ENCODE measurements at regions not wholly inside any gene's neighbourhood (a gene's known extent, or its start where the extent isn't known, plus 50 kb on each side); places are given as distances from the start of the nearest gene placed in this dataset.

GRCh38 chr7:136079934-136080333 lies 102.8 kb upstream of the MTPN start:
- no peak for DNase-seq
- Mint-ChIP-seq H3K4me3 (ENCODE audit: unreplicated experiment) (no peak overlapping the region), H3K9me3 (ENCODE audit: unreplicated experiment) (no peaks in the 10 kb centered on the region), H3K36me3 (ENCODE audit: unreplicated experiment) (no peaks in the 10 kb centered on the region), H3K4me1 (ENCODE audit: low read depth, unreplicated experiment) (no peaks in the 10 kb centered on the region), H3K27me3 (ENCODE audit: unreplicated experiment) (no peaks in the 10 kb centered on the region), H3K27ac (ENCODE audit: unreplicated experiment) (no peak overlapping the region)
- no peak for TF ChIP-seq CTCF (IDR thresholded peaks at IDR 0.05; ENCODE audit: partially characterized antibody, unreplicated experiment)

- H3K36me3 Mint-ChIP-seq (ENCODE audit: unreplicated experiment): no peaks in the 10 kb centered on the region
- no peak for TF ChIP-seq CTCF (IDR thresholded peaks at IDR 0.05; ENCODE audit: partially characterized antibody, unreplicated experiment)
- DNase-seq: no peak
- no peak overlapping the region for H3K4me3 Mint-ChIP-seq (ENCODE audit: unreplicated experiment)
- no peaks in the 10 kb centered on the region for H3K27me3 Mint-ChIP-seq (ENCODE audit: unreplicated experiment)
- no peaks in the 10 kb centered on the region for H3K4me1 Mint-ChIP-seq (ENCODE audit: low read depth, unreplicated experiment)
- no peak overlapping the region for H3K27ac Mint-ChIP-seq (ENCODE audit: unreplicated experiment)
- H3K9me3 Mint-ChIP-seq (ENCODE audit: unreplicated experiment): no peaks in the 10 kb centered on the region
Observed at GRCh38 chr7:136079478-136079892, 102.3 kb upstream of the MTPN start.

- Mint-ChIP-seq H3K36me3 (ENCODE audit: unreplicated experiment) (no peaks in the 10 kb centered on the region), H3K27ac (ENCODE audit: unreplicated experiment) (no peak overlapping the region), H3K27me3 (ENCODE audit: unreplicated experiment) (no peaks in the 10 kb centered on the region), H3K4me3 (ENCODE audit: unreplicated experiment) (no peak overlapping the region), H3K4me1 (ENCODE audit: low read depth, unreplicated experiment) (no peaks in the 10 kb centered on the region), H3K9me3 (ENCODE audit: unreplicated experiment) (no peaks in the 10 kb centered on the region)
- DNase-seq: no peak
- no peak for TF ChIP-seq CTCF (IDR thresholded peaks at IDR 0.05; ENCODE audit: partially characterized antibody, unreplicated experiment)
Observed at GRCh38 chr7:136079066-136079465, 101.9 kb upstream of the MTPN start.

GRCh38 chr7:136078630-136079029 lies 101.5 kb upstream of the MTPN start:
- Mint-ChIP-seq H3K27me3 (ENCODE audit: unreplicated experiment) (no peaks in the 10 kb centered on the region), H3K9me3 (ENCODE audit: unreplicated experiment) (no peaks in the 10 kb centered on the region)

GRCh38 chr7:136076954-136077353 lies 99.8 kb upstream of the MTPN start:
- no peak for TF ChIP-seq CTCF (IDR thresholded peaks at IDR 0.05; ENCODE audit: partially characterized antibody, unreplicated experiment)
- DNase-seq: no peak
- H3K4me3 Mint-ChIP-seq (ENCODE audit: unreplicated experiment): no peak overlapping the region
- no peaks in the 10 kb centered on the region for H3K9me3 Mint-ChIP-seq (ENCODE audit: unreplicated experiment)
- H3K27ac Mint-ChIP-seq (ENCODE audit: unreplicated experiment): no peak overlapping the region
- no peaks in the 10 kb centered on the region for H3K36me3 Mint-ChIP-seq (ENCODE audit: unreplicated experiment)
- no peaks in the 10 kb centered on the region for H3K4me1 Mint-ChIP-seq (ENCODE audit: low read depth, unreplicated experiment)
- no peaks in the 10 kb centered on the region for H3K27me3 Mint-ChIP-seq (ENCODE audit: unreplicated experiment)

More at GRCh38 chr7:136078630-136079029, 101.5 kb upstream of the MTPN start:
- DNase-seq: no peak
- no peaks in the 10 kb centered on the region for H3K4me1 Mint-ChIP-seq (ENCODE audit: low read depth, unreplicated experiment)
- H3K4me3 Mint-ChIP-seq (ENCODE audit: unreplicated experiment): no peak overlapping the region
- no peak for TF ChIP-seq CTCF (IDR thresholded peaks at IDR 0.05; ENCODE audit: partially characterized antibody, unreplicated experiment)
- no peaks in the 10 kb centered on the region for H3K36me3 Mint-ChIP-seq (ENCODE audit: unreplicated experiment)
- no peak overlapping the region for H3K27ac Mint-ChIP-seq (ENCODE audit: unreplicated experiment)

Measured in glutamatergic neuron (in vitro differentiated cells).